ENCODE measurements at regions not wholly inside any gene's neighbourhood (a gene's known extent, or its start where the extent isn't known, plus 50 kb on each side); places are given as distances from the start of the nearest gene placed in this dataset.

GRCh38 chr9:14560194-14560593 is 133.0 kb downstream of the ZDHHC21 start:
- TF ChIP-seq, protein P1, sequence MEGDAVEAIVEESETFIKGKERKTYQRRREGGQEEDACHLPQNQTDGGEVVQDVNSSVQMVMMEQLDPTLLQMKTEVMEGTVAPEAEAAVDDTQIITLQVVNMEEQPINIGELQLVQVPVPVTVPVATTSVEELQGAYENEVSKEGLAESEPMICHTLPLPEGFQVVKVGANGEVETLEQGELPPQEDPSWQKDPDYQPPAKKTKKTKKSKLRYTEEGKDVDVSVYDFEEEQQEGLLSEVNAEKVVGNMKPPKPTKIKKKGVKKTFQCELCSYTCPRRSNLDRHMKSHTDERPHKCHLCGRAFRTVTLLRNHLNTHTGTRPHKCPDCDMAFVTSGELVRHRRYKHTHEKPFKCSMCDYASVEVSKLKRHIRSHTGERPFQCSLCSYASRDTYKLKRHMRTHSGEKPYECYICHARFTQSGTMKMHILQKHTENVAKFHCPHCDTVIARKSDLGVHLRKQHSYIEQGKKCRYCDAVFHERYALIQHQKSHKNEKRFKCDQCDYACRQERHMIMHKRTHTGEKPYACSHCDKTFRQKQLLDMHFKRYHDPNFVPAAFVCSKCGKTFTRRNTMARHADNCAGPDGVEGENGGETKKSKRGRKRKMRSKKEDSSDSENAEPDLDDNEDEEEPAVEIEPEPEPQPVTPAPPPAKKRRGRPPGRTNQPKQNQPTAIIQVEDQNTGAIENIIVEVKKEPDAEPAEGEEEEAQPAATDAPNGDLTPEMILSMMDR (IDR thresholded peaks at IDR 0.05) = no peak
- TF ChIP-seq POLR2AphosphoS5 (IDR thresholded peaks at IDR 0.05) = no peak
